Hepatocyte (in vitro differentiated cells): ENCODE measurements at regions not wholly inside any gene's neighbourhood (a gene's known extent, or its start where the extent isn't known, plus 50 kb on each side); places are given as distances from the start of the nearest gene placed in this dataset.

Experiments used
- DNase-seq: peaks from one replicate; pipeline ENCODE4 v3.0.0-alpha.2; 2016; ENCODE audit warnings: low spot score
- H2AFZ ChIP-seq: fragments of 200-600 bp; sonication (generic); 2 replicates; pipeline ENCODE4 v1.6.0; 2016; ENCODE audit warnings: antibody characterized with exemption, mild to moderate bottlenecking
- H3K27ac ChIP-seq: fragments of 200-600 bp; sonication (generic); 2 replicates; pipeline ENCODE4 v1.5.1; 2016; ENCODE audit warnings: mild to moderate bottlenecking
- H3K27me3 ChIP-seq: fragments of 200-600 bp; sonication (generic); 2 replicates; pipeline ENCODE4 v1.6.1; 2016
- H3K36me3 ChIP-seq: fragments of 200-600 bp; sonication (generic); replicated peaks from 2 replicates; pipeline ENCODE4 v1.5.1; 2016; ENCODE audit warnings: low read depth; ENCODE audit not compliant: insufficient read depth
- H3K4me1 ChIP-seq: fragments of 200-600 bp; sonication (generic); 2 replicates; pipeline ENCODE4 v1.5.1; 2016; ENCODE audit warnings: mild to moderate bottlenecking, moderate library complexity; ENCODE audit not compliant: insufficient read depth
- H3K4me2 ChIP-seq: fragments of 200-600 bp; sonication (generic); 2 replicates; pipeline ENCODE4 v1.6.0; 2016
- H3K4me3 ChIP-seq: fragments of 200-600 bp; sonication (generic); 2 replicates; pipeline ENCODE4 v1.5.1; 2016; ENCODE audit warnings: mild to moderate bottlenecking
- H3K79me2 ChIP-seq: fragments of 200-600 bp; sonication (generic); 2 replicates; pipeline ENCODE4 v1.6.0; 2017; ENCODE audit warnings: mild to moderate bottlenecking
- H3K9me2 ChIP-seq: fragments of 200-600 bp; sonication (generic); replicated peaks from 2 replicates; pipeline ENCODE4 v1.6.0; 2017; ENCODE audit warnings: mild to moderate bottlenecking; ENCODE audit not compliant: insufficient read depth
- H3K9me3 ChIP-seq: fragments of 200-600 bp; sonication (generic); 2 replicates; pipeline ENCODE4 v1.5.1; 2016; ENCODE audit warnings: low read depth, mild to moderate bottlenecking
- H4K20me1 ChIP-seq: fragments of 200-600 bp; sonication (generic); 2 replicates; pipeline ENCODE4 v1.6.0; 2016; ENCODE audit warnings: mild to moderate bottlenecking; ENCODE audit not compliant: insufficient read depth, poor library complexity, severe bottlenecking
- EZH2 ChIP-seq: fragments of 200-600 bp; sonication (generic); IDR thresholded peaks from 2 replicates; pipeline ENCODE4 v1.6.1; 2016; ENCODE audit warnings: antibody characterized with exemption, mild to moderate bottlenecking, borderline replicate concordance
- EZH2phosphoT487 ChIP-seq: fragments of 200-600 bp; sonication (generic); IDR thresholded peaks from one replicate; pipeline ENCODE4 v1.6.1; 2018; ENCODE audit warnings: antibody characterized with exemption, mild to moderate bottlenecking, low read depth, moderate library complexity; ENCODE audit not compliant: unreplicated experiment, severe bottlenecking
- WGBS: methylation state at CpG from one replicate; pipeline ENCODE4 v1.1.6; 2016; ENCODE audit warnings: low lambda C conversion rate; ENCODE audit errors: missing lambda C conversion rate; 5-methylcytosine and 5-hydroxymethylcytosine counted together
- TF ChIP-seq, protein P1 (sequence below): fragments of 200-600 bp; sonication (generic); IDR thresholded peaks from 2 replicates; pipeline ENCODE4 v1.5.1; 2016; ENCODE audit warnings: antibody characterized with exemption, mild to moderate bottlenecking; ENCODE audit not compliant: poor library complexity

DNA sequence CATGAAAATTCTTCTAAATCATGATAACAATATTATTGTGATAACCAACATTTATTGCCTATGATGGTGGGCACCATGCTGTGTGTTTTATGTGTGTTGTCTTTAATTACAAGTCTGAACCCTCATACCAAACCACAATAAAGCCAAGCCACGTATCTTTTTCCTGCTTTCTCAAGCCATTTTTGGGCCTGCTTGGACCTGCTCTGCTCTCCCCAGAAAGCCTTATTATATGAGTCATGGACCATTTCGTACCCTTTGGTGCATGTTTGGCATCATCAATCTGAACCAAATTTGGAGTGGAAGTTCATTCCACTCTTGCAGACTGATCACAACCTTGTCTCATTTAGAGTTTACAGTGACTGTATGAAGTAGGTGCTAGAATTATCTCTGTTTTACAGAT, 87.3 kb upstream of the CD53 start:
- Histone ChIP-seq H3K4me3 (no peak overlapping the region), H3K79me2 (no peaks in the 10 kb centered on the region), H3K9me2 (no peaks in the 10 kb centered on the region), H2AFZ (no peak overlapping the region), H3K27ac (no peak overlapping the region), H3K27me3 (peaks cover 4% of the 10 kb centered on the region), H3K4me1 (no peaks in the 10 kb centered on the region), H3K4me2 (no peak overlapping the region), H4K20me1 (no peaks in the 10 kb centered on the region), H3K9me3 (no peaks in the 10 kb centered on the region), H3K36me3 (no peaks in the 10 kb centered on the region)
- DNase-seq, result no peak
- no peak for TF ChIP-seq EZH2phosphoT487
- TF ChIP-seq, protein P1, sequence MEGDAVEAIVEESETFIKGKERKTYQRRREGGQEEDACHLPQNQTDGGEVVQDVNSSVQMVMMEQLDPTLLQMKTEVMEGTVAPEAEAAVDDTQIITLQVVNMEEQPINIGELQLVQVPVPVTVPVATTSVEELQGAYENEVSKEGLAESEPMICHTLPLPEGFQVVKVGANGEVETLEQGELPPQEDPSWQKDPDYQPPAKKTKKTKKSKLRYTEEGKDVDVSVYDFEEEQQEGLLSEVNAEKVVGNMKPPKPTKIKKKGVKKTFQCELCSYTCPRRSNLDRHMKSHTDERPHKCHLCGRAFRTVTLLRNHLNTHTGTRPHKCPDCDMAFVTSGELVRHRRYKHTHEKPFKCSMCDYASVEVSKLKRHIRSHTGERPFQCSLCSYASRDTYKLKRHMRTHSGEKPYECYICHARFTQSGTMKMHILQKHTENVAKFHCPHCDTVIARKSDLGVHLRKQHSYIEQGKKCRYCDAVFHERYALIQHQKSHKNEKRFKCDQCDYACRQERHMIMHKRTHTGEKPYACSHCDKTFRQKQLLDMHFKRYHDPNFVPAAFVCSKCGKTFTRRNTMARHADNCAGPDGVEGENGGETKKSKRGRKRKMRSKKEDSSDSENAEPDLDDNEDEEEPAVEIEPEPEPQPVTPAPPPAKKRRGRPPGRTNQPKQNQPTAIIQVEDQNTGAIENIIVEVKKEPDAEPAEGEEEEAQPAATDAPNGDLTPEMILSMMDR, result no peak
- TF ChIP-seq EZH2, result no peak
- 69% methylated on average over 2 of the region's 2 CpGs for WGBS

DNA sequence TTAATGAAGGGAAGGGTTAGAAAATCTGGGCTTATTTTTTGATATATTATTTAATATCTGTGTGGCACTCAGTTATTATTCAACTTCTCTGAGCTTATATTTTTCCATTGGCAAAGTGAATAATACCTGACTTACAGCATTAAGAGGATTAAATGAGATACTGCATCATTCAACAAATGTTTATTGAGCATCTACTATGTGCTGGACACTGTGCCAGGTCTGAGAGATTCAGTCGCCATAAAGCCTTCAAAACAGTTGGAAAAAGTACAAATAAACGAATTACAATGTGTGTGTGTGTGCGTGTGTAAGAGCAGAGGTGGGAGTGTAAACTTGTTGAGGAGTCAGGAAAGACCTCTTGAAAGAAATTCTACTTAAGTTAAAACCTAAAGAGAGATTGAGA, 87.9 kb upstream of the CD53 start:
- no peaks in the 10 kb centered on the region for H3K9me3 ChIP-seq
- DNase-seq, result no peak
- H2AFZ ChIP-seq, result no peak overlapping the region
- no peaks in the 10 kb centered on the region for H3K36me3 ChIP-seq
- H3K9me2 ChIP-seq, result no peaks in the 10 kb centered on the region
- no peak overlapping the region for H3K4me3 ChIP-seq
- peaks cover 4% of the 10 kb centered on the region for H3K27me3 ChIP-seq
- TF ChIP-seq, protein P1, result no peak
- TF ChIP-seq EZH2 (no peak), EZH2phosphoT487 (no peak)
- H4K20me1 ChIP-seq, result no peaks in the 10 kb centered on the region
- 58% methylated on average over 3 of the region's 3 CpGs for WGBS
- no peak overlapping the region for H3K27ac ChIP-seq
- no peak overlapping the region for H3K4me2 ChIP-seq
- no peaks in the 10 kb centered on the region for H3K4me1 ChIP-seq
- H3K79me2 ChIP-seq, result no peaks in the 10 kb centered on the region

DNA sequence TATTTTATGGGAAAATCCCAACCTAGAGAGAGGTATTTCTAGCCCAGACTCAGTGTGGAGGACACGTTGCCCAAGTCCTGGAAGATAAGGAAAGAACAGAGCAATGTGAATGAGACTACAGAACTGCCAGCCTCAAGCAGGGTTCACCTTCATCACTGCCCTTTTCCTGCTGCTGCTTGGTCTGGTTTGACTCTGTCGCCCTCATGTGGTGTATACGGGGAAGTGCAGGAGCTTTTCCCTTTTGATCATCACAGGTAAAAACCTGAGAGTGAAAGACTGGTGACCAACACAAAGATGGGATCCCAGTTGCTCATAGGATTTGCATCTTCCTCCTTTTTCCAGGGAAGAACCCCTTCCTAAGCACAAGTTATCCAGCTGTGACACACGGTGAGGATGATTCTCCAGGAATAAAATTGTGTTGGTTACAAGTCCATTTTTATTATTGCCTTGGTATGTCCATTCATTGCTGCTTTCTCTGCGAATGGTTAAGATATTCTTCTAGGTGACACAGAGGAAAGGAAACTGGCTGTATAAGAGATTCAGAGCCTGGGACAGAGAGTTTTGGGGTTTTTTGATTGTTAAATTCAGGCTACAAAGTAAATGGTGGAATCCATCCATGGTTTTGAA, 89.5 kb upstream of the CD53 start:
- no peaks in the 10 kb centered on the region for H3K79me2 ChIP-seq
- H3K9me3 ChIP-seq, result no peaks in the 10 kb centered on the region
- no peak overlapping the region for H3K4me2 ChIP-seq
- 0% methylated on average over 5 of the region's 5 CpGs for WGBS
- no peak overlapping the region for H3K27ac ChIP-seq
- peaks cover 4% of the 10 kb centered on the region for H3K27me3 ChIP-seq
- H3K4me1 ChIP-seq, result no peaks in the 10 kb centered on the region
- H4K20me1 ChIP-seq, result no peaks in the 10 kb centered on the region
- no peak overlapping the region for H2AFZ ChIP-seq
- H3K9me2 ChIP-seq, result no peaks in the 10 kb centered on the region
- DNase-seq, result peak; percentile 74
- no peaks in the 10 kb centered on the region for H3K36me3 ChIP-seq
- no peak overlapping the region for H3K4me3 ChIP-seq
- TF ChIP-seq EZH2phosphoT487 (no peak), EZH2 (no peak)
- TF ChIP-seq, protein P1, result peak; percentile 83
